Astrocyte of the hippocampus (primary cell): ENCODE measurements at regions not wholly inside any gene's neighbourhood (a gene's known extent, or its start where the extent isn't known, plus 50 kb on each side); places are given as distances from the start of the nearest gene placed in this dataset.

Experiments
- DNase-seq: peaks from one replicate; pipeline ENCODE4 v3.0.0; 2011; ENCODE audit warnings: low read depth, low spot score

DNA sequence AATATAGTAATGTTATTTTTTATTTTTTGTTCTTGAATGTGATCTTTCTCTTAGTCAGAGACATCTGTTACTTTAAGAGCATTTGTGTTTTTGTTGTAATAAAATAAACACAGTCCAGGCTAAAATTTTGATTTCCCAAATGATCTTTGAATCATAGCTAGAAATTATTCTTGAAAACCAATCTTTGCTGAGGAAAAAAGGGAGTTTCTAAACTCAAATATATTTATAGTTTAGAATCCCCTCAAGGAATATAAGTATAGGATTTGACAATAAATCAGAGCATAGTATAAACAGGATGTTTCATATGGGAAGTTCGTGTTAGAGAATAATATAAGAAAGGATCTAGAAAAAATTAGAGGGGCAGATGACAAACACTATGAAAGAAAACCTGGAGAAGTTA is 118.8 kb upstream of the ADAMTS19 start:
- DNase-seq, result no peak

DNA sequence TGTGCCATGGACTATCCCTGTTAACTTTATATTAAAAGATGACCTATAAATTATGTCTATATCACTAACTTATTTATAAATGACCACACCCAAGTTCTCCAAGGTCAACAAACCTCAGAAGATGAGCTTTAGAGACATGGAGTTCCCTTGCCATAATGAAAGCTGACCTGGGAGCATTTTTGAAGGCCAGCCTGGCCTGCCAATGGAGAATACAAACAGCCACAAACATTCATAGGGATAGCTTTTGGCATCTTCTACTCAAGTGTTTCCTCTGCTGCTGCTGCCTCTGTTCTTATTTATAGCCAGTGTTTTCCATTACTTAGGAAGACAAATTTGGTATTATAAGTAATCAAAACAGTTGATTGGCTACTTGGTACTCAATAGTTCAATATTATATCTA is 117.3 kb upstream of the ADAMTS19 start:
- DNase-seq, result no peak

DNA sequence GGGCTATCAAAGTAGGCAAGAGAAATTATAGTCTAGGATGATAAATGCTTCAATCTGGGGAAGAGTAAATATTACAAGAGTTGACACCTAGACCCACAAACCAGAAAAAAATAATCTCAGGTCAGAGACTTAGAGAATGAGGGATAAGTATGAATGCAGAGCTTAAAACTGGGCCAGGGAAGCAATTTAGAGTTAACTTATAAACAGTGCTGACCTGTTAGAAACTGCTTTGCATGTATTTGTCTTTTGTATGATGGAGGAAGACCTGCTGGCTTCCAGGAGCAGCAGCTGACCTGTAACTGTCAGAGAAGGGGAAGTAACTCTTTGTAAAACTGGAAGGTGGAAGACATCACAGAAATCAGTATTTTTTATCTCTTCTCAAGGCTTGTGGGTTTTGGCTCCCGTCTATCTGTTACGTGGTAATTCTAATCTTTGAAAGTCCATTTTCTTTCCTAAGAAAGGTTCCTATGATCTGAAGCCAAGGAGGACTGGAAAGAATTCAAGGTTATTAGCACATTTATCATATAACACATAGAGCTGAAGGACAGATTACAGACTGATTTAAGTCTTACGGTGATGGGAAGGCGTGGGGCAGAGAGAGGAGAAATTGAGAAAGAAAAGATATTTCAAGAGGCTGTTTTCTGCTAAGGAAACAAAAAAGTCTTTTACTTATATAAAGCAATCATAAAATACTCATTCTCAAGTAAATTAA is 114.7 kb upstream of the ADAMTS19 start:
- peak; percentile 5 for DNase-seq

DNA sequence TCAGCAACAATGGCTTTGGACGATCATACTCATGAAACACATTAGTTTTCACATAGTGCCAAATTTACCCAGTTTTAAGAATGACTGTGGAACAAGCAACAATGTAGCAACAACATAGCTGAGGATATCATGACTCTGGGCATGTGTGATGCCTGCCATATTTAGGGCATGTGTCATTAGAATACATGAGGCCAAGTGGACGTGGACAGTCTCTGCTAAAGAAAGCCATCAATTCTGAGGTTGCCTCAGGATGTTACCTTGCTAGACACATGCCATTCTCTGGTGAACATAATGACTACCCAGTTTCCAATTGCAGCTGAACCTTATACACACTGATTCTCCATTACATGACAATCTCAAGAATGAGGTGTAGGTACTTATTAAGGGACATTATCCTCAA is 103.3 kb upstream of the ADAMTS19 start:
- no peak for DNase-seq

DNA sequence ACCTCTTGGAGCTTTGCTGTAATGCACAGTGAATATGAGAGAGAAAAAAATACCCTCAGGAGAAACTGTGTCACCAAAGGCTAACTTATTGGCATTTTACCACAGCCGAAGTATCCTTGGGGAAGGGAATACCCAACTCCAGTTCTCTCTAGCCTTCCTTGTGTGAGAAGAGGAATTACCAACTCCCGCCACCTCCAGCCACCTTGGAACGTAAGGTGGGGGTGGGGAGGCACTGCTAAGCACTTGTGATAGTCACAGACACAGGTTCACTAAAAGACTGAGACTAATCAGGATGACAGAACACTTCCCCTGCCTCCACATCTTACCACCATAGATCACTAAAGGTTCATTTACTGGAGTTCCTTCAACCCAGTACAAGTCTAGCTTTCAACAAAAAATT is 102.0 kb upstream of the ADAMTS19 start:
- no peak for DNase-seq

DNA sequence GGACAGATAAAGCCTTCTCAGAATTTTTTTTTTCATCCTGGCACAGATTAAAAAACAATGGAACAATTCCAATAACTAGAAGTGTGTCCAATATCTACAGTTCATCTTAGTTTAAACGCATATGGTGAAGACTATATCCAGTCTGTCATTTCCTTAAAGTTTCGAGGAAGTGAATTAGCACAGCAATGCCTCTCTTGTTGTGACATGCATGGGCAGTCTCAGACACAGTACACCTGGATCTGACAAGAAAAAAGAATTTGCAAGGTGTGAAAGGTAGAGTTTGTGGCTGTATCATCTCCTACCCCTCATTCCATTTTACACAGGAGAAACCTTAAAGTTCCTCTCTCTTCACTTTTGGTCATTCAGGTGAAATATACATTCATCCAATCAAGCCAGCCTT is 100.6 kb upstream of the ADAMTS19 start:
- no peak for DNase-seq

DNA sequence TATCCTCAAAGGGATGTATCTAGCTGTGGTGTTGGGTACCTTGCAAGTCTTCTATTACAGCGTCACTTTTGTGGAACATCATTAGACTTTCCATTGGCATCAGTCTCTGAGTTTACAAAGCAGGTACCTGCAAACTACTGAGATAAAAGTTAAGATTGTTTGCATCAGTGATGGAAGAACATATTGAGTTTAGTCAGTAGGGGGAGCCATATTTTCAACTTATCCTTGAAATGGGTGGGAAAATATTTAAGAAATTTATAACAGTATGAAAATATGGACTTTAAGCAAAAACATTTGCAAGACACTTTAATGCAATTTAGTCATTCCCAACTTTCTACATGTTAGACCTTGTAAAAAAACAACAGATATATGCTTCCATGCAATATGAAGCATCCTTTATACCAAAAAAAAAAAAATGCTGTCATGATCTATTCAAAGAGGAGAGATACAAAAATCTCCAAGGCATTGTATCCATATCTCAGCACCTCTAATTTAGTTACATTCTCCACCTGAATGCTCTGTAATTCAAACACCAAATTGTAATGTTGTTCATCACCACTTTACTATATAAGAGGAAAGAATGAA is 98.6 kb upstream of the ADAMTS19 start:
- peak; percentile 37 for DNase-seq

DNA sequence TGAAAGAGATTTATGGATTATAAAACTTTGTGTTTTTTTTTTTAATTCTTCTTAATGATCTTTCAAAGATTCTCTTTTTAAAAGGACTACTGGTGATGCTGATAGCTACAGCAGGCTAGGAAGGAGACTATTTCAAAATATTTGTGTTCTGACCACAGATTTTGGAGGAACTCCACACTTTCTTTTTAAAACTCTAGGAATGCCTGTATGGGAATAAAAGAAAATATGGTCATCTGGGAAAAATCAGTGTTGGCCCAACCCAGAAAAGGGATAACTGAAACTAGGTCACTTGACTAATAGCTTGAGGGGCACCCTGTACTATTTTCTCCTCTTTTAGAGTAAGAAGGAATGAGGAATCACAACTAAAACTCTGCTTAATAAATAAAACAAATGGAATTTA is 97.6 kb upstream of the ADAMTS19 start:
- no peak for DNase-seq

DNA sequence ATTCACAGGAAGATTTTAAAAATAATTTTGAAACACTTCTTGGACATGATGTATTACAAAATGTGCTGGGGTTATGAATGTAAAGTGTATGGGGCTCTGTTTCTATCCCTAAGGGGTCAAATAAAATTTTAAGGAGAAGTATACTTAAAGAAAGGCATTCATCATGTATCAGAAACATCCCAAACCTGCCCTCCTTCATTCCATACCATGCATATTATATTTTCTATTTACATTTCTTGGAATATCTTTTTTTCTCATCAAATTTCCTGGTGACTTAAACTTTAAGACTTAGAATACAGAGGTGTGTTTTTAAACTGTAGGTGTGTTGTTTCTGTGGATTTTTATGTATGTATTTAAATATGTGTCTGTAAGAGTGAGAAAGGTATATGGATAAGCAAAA is 96.1 kb upstream of the ADAMTS19 start:
- no peak for DNase-seq

DNA sequence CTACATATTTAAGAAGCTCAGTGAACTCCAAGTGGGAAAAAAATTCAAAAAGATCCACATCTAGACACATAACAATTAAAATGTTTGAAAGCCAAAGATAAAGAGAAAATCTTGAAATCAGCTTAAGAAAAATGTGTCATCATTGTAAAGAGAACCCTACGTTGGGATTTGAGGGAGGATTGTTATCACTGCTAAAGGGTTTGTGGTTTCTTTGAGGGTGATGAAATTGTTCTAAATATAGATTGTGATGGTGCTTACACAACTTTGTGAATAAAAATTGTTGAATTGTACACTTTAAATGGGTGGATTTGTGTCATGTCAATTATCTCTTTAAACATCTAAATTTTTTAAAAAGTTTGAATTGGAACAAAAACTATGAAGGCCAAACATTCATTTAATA is 92.2 kb upstream of the ADAMTS19 start:
- peak; percentile 16 for DNase-seq

DNA sequence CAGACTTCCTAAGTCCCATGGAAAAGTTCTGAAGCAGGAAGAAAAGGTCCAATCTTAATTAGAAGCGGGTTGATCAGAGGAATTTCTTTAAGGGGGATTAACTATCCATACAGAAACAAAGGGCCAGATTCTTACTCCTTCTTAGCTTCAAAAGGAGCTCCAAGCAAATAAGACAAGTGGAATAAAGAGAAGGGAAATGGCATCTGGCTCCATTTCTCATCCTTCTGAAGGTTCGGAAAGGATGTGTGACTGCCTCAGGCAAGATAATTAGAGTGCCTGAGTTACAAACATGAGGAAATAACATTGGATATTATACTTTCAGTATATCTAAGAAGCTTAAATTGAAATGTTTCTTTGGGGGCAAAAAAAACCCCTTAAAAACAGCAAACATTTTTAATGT is 88.1 kb upstream of the ADAMTS19 start:
- DNase-seq, result no peak

DNA sequence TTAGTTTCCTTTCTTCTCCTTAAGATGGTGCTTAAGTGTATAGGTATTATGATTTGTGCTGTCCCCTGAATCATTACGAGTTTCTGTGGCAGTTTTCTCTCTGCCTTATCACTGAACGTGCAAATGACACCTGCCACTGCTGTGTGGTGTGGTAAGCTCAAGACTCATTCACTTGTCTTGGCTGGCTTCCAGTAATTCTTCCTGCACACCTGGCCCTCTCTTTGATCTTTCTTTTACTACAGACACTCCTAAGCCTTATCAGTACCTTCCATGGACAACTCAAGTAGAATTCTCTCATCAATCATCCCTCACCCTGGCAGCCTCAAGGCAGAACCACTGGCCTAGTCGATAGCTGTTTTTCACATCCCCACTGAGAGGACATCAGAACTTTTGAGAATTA is 82.6 kb upstream of the ADAMTS19 start:
- no peak for DNase-seq

DNA sequence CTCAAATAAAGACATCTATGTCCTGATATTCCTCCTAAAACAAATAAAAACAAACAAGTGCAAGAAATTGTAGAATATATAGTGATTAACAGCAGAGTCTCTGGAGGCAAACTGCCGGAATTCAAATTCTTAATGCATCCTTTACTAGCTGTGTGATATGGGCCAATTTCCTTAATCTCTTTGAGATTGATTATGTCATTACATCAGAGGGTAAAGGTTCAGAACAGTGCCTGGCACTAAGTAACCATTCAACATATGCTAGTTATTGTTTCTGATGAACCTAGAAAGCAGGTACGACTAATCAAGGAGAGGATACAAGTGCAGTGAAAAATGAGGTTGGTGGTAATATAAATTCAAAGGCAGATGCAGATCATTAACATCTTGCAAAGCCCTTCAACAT is 81.1 kb upstream of the ADAMTS19 start:
- no peak for DNase-seq

DNA sequence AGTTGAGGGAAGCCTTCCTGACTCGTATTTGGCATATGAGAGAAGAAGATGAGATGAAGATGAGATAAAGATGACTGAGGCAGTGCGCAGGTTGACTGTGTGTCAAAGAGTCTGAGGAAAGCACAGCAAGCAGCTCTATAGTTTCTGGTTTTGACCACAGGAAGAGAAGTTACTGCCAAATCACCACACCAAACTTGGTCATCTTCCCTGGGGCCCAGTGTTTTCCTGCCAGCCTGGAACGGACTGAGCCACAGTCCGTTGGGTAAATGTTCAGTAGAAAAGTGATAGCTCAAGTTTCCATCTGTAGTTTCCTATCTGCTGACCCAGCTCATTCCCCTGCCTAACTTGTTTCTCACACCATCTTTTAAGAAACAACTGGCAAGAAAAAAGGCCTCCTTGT is 80.7 kb upstream of the ADAMTS19 start:
- peak; percentile 31 for DNase-seq

DNA sequence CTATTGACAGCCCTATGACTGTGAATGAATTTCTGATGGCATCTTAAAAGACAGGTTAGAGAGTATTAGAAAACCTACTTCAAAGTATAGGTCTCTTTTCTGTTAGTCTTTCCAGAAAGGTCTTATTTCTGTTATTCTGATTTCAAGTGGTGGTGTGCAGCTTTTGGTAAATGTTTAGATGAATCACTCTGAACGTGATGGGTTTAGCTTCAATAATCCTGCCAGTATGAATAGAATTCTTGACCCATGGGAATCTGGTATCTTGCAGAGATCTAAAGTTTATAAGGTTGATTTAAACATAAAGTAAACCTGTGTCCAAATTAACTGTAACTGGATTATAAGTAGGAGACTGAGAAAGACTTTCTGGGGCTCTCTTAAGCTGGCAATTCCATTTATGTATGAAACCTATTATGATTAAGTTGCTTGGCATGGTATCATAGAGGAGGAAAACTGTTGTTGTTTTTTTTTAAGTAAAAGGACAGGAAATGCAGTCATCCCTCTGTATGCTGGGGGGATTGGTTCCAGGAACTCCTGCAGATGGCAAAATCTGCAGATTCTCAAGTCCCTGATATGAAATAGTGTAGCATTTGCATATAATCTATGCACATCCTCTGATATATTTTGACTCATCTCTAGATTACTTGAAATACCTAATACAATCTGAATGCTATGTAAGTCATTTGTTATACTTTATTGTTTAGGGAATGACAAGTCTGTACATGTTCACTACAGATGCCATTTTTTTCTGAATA is 77.0 kb upstream of the ADAMTS19 start:
- DNase-seq, result peak; percentile 4

DNA sequence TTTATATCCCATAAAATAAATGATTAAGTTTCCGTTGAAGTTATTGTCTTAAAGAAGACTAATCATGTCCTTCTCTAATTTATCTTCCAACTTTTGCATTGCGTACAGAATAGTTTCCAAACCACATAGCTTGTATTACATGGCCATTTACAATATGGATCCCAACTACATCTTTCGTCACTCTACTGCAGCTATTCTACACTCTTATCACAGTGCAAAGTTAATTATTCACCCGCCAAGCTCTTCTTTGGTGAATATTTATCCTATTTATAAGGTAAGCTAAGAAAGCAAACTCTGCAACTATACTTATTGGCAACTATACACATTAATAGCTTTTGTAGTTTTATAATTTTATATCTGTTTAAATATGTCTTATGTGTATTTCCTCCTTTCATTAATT is 75.9 kb upstream of the ADAMTS19 start:
- DNase-seq, result no peak

DNA sequence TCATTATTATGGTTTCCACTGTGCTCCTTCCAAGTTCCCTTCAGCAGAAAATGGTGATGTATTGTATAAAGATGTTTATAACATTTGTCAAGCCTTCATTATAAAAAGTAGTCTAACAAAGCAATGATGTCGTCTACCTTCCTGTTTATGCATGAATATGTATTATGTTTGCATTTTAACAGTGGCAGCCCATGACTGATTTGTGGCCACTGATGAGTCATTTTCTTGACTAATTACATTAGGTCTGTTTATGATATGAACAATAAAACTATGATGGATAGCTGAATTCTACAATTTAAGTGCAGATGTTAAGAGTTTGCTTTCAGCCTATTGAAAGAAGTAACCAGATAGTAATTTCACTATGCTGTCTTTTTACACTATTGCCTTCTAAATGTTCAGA is 75.4 kb upstream of the ADAMTS19 start:
- no peak for DNase-seq

DNA sequence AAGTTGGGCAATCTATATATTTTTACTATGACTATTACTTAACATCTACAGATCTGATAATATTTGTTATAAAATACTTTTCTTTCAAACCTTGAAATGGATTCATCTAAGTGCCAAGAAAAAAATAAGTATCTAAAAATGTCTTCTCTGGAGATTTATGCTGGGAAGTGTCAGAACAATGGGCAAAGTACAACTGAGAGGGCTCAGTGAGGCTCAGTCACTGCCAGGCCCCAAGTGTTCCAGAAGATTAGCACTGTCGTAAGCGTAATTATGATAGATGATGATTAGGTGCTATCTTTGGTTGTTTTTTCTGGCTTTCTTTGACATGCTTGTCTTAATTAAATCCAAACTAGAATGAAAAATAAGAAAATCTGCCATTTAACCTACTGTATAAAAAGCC is 72.2 kb upstream of the ADAMTS19 start:
- DNase-seq, result no peak

DNA sequence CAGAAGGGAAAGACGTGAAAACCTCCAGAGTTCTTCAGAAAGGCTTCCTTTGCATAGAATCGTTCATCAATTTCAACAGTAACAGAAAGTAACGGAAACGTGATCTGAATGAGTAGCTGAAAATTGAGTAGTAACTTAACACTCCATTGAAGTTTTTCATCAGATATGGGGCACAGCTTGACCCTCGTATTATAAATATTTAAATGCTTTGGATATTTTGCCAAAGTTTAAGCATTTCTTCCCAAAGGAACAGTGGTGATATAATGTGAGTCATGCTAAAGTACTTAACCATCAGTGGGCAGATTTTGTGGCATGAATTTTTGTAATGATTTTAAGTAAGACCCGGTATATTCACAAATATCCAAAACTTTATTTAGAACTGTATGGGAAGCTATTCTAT is 67.4 kb upstream of the ADAMTS19 start:
- DNase-seq, result peak; percentile 20

DNA sequence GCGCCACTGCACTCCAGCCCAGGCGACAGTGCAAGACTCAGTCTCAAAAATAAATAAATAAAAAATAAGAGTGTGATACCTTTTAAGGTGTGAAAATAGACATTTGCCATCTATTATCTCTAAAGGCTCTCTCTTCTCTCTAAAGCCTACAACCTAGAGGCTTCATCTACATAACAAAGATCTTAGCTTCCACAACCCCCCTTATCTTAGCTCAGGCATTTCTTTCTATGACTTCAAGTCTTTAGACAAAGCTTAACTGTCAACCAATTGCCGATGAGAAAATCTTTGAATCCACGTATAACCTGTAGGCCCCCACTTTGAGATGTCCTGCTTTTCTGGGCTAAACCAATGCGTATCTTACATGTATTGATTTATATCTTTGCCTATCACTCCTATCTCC is 64.9 kb upstream of the ADAMTS19 start:
- no peak for DNase-seq

DNA sequence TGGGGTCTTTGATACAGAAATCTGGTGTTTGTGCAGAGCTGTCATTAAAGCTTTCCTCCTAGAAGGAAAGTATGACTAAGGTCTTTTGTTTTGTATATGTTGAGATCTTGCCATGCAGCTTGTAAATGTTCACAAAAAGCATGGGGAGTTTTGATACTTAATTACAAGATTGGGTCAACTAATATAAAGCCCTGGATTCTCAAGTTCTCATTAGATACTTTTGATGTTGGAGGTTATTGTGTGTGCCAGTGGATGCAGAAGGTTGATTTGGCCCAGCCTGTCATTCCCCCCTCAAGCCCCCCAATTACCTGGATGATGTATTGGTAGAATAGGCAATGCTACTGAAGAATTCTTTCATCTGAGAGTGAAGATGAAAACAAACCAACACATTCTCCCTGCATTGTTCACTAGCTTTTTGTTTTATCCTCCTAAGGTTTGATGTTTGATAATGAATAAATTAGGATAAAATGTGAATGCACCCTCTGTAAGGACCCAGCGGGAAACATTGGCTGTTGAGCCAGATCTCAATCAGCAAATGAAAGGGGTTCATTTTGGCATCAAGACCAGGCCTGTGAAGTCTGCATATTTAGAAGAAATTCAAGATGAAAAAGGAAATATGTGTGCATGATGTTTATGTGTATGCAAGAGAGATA is 61.9 kb upstream of the ADAMTS19 start:
- DNase-seq, result peak; percentile 70

DNA sequence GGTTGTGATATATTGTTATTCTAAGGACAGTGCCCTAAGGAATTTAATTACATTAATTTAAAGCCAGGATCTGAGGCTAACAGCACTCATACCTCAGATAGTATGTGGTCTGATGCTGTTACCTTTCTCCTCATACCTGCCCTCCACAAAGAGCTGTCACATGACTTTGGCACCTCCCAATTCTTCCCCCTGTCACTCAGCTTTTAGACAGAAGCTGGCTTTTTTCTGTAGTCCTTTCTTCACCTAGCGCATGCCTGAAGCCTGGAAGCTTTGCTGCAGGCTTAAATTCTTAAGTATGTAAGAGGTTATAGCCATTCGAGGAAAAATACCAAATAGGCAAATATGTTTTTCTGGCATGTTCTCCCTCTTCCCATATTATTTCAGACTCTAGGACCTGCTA is 61.0 kb upstream of the ADAMTS19 start:
- no peak for DNase-seq
